ENCODE measurements at regions not wholly inside any gene's neighbourhood (a gene's known extent, or its start where the extent isn't known, plus 50 kb on each side); places are given as distances from the start of the nearest gene placed in this dataset.

- Histone ChIP-seq H3K9me3 (ENCODE audit: control insufficient read depth in 4 of 4, insufficient read depth in 3 of 4, low read length in 3 of 4) (peaks cover 0 to 3% (median 0%) of the 10 kb centered on the region in 4 donors), H3K27ac (ENCODE audit: low read depth in 1 of 2, low read length in 1 of 2) (no peak overlapping the region), H3K4me1 (ENCODE audit: control insufficient read depth in 5 of 5, insufficient read depth in 5 of 5, low read length in 5 of 5) (peaks cover 0 to 9% (median 0%) of the 10 kb centered on the region in 5 donors), H3K36me3 (ENCODE audit: control insufficient read depth in 4 of 4, insufficient read depth in 4 of 4, low read length in 4 of 4) (no peaks in the 10 kb centered on the region), H3K4me3 (no peak overlapping the region), H3K9ac (ENCODE audit: insufficient read depth in 1 of 2, low read length in 2 of 2) (no peak overlapping the region), H3K27me3 (ENCODE audit: control insufficient read depth in 3 of 3, insufficient read depth in 3 of 3, low read length in 2 of 3) (peaks cover 0 to 20% (median 7%) of the 10 kb centered on the region in 3 donors)
- 87 to 94% methylated on average over 1 of the region's 1 CpG for WGBS, 2 donors
- DNase-seq: no peak
- ATAC-seq (ENCODE audit: insufficient read depth, low FRiP score): no peak
- TF ChIP-seq CTCF (IDR thresholded peaks at IDR 0.05; ENCODE audit: control extremely low read depth, extremely low read depth): no peak
Measured at GRCh38 chr5:54887663-54888062, 97.7 kb downstream of the ESM1 start.

GRCh38 chr5:54886866-54887265, 98.5 kb downstream of the ESM1 start:
- no peak overlapping the region for H3K9ac ChIP-seq (ENCODE audit: insufficient read depth in 1 of 2, low read length in 2 of 2)
- ATAC-seq (ENCODE audit: insufficient read depth, low FRiP score): no peak
- H3K36me3 ChIP-seq (ENCODE audit: control insufficient read depth in 4 of 4, insufficient read depth in 4 of 4, low read length in 4 of 4): no peaks in the 10 kb centered on the region
- no peak for DNase-seq
- no peak for TF ChIP-seq CTCF (IDR thresholded peaks at IDR 0.05; ENCODE audit: control extremely low read depth, extremely low read depth)
- peaks cover 0 to 3% (median 0%) of the 10 kb centered on the region in 4 donors for H3K9me3 ChIP-seq (ENCODE audit: control insufficient read depth in 4 of 4, insufficient read depth in 3 of 4, low read length in 3 of 4)
- H3K4me1 ChIP-seq (ENCODE audit: control insufficient read depth in 5 of 5, insufficient read depth in 5 of 5, low read length in 5 of 5): peaks cover 0 to 9% (median 0%) of the 10 kb centered on the region in 5 donors
- WGBS, 2 donors: 76 to 96% methylated on average over 1 of the region's 1 CpG
- H3K27me3 ChIP-seq (ENCODE audit: control insufficient read depth in 3 of 3, insufficient read depth in 3 of 3, low read length in 2 of 3): peaks cover 0 to 20% (median 7%) of the 10 kb centered on the region in 3 donors
- H3K4me3 ChIP-seq: no peak overlapping the region
- H3K27ac ChIP-seq (ENCODE audit: low read depth in 1 of 2, low read length in 1 of 2): no peak overlapping the region

GRCh38 chr5:54885636-54886035, 99.8 kb downstream of the ESM1 start:
- H3K4me3 ChIP-seq: no peak overlapping the region
- H3K36me3 ChIP-seq (ENCODE audit: control insufficient read depth in 4 of 4, insufficient read depth in 4 of 4, low read length in 4 of 4): no peaks in the 10 kb centered on the region
- H3K27ac ChIP-seq (ENCODE audit: low read depth in 1 of 2, low read length in 1 of 2): no peak overlapping the region
- no peak overlapping the region for H3K9ac ChIP-seq (ENCODE audit: insufficient read depth in 1 of 2, low read length in 2 of 2)
- peaks cover 0 to 9% (median 0%) of the 10 kb centered on the region in 5 donors for H3K4me1 ChIP-seq (ENCODE audit: control insufficient read depth in 5 of 5, insufficient read depth in 5 of 5, low read length in 5 of 5)
- peaks cover 0 to 20% (median 7%) of the 10 kb centered on the region in 3 donors for H3K27me3 ChIP-seq (ENCODE audit: control insufficient read depth in 3 of 3, insufficient read depth in 3 of 3, low read length in 2 of 3)
- TF ChIP-seq CTCF (IDR thresholded peaks at IDR 0.05; ENCODE audit: control extremely low read depth, extremely low read depth): no peak
- ATAC-seq (ENCODE audit: insufficient read depth, low FRiP score) (no peak), DNase-seq (no peak)
- peaks cover 0 to 3% (median 0%) of the 10 kb centered on the region in 4 donors for H3K9me3 ChIP-seq (ENCODE audit: control insufficient read depth in 4 of 4, insufficient read depth in 3 of 4, low read length in 3 of 4)
- WGBS, 2 donors: 96 to 97% methylated on average over 3 of the region's 3 CpGs

GRCh38 chr5:54884195-54884536, 101.2 kb downstream of the ESM1 start:
- Histone ChIP-seq H3K27me3 (ENCODE audit: control insufficient read depth in 3 of 3, insufficient read depth in 3 of 3, low read length in 2 of 3) (peaks cover 0 to 20% (median 7%) of the 10 kb centered on the region in 3 donors), H3K36me3 (ENCODE audit: control insufficient read depth in 4 of 4, insufficient read depth in 4 of 4, low read length in 4 of 4) (no peaks in the 10 kb centered on the region), H3K9ac (ENCODE audit: insufficient read depth in 1 of 2, low read length in 2 of 2) (no peak overlapping the region), H3K9me3 (ENCODE audit: control insufficient read depth in 4 of 4, insufficient read depth in 3 of 4, low read length in 3 of 4) (peaks cover 0 to 6% (median 0%) of the 10 kb centered on the region in 4 donors), H3K4me1 (ENCODE audit: control insufficient read depth in 5 of 5, insufficient read depth in 5 of 5, low read length in 5 of 5) (peaks cover 0 to 9% (median 0%) of the 10 kb centered on the region in 5 donors), H3K27ac (ENCODE audit: low read depth in 1 of 2, low read length in 1 of 2) (no peak overlapping the region), H3K4me3 (no peak overlapping the region)
- TF ChIP-seq CTCF (IDR thresholded peaks at IDR 0.05; ENCODE audit: control extremely low read depth, extremely low read depth): no peak
- no peak for ATAC-seq (ENCODE audit: insufficient read depth, low FRiP score)
- no peak for DNase-seq
- WGBS, 2 donors: 35 to 38% methylated on average over 15 to 18 of the region's 18 CpGs

Data from lung (tissue), 11 donors.